Myocyte (in vitro differentiated cells): ENCODE measurements at regions not wholly inside any gene's neighbourhood (a gene's known extent, or its start where the extent isn't known, plus 50 kb on each side); places are given as distances from the start of the nearest gene placed in this dataset.

ENCODE experiments used
- DNase-seq: peaks from one replicate; pipeline ENCODE4 v3.0.0-alpha.2; 2012; ENCODE audit warnings: low read depth

DNA sequence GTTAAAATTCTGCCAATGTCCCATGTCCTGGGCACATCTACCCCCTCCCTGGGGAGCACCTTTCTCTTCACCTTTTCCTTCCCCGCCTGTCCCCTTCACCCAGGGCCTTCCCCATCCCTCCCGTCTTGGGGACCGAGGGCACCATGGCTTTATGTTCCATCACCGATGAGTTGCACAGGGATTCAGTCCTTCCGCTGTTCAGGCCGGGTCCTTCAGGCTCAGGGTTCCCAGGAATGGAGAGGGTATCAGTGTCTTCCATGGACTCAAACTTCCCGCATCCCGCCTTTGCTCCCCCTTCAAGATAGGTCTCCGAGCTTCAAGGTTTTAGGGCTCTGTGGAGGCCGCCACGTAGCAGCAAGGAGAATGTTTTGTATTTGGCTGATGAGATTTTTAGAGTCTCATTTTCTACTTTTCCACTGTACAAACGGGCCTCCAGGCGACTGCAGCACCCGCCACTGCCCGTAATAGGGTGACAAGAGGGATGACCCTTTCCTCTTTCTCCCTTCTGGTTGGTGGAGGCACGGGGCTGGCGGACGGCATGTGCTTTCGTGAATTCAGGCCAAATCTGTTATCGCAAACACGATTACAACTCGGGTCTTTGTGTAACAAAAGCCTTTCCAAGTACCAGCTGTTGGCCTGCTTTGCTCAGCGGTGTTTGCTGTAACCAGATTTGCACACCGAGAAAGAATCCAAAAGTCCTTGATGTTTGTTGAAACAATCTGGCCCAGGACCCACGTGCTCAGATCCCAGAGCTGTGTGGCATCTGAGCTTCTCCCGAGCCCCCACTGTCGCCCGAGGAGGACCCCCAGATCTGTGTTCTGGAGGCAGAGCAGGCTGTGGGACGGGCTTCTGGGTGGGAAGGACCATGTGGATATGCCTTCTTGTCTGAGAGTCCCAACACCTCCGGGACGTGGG, 236.3 kb downstream of the SEC14L1 start:
- DNase-seq = no peak

DNA sequence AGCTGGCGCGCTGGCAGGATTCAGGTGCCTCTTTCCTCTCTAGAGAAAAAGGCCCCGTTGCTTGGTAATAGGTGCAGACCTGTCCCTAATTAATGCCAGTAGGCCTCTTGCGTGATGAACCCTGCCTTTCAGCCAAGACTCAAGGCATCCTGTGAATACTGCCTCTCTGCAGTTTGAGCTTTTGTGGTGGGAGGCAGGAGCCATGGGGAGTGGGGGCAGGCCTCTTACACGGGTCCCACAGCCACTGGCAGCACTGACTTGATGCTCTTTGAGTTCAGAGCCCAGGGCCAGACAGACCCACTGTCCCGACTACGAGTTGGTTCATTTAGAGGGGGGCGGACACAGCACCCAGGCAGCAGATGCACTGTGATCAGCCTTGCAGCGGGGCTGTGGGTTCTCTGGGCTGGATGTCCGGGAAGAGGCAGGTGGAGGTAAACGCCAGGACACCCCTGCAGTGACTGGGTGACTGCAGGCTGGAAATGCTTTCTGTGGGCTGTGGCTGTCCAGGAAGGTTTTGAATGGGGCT, 237.0 kb downstream of the SEC14L1 start:
- DNase-seq = no peak

DNA sequence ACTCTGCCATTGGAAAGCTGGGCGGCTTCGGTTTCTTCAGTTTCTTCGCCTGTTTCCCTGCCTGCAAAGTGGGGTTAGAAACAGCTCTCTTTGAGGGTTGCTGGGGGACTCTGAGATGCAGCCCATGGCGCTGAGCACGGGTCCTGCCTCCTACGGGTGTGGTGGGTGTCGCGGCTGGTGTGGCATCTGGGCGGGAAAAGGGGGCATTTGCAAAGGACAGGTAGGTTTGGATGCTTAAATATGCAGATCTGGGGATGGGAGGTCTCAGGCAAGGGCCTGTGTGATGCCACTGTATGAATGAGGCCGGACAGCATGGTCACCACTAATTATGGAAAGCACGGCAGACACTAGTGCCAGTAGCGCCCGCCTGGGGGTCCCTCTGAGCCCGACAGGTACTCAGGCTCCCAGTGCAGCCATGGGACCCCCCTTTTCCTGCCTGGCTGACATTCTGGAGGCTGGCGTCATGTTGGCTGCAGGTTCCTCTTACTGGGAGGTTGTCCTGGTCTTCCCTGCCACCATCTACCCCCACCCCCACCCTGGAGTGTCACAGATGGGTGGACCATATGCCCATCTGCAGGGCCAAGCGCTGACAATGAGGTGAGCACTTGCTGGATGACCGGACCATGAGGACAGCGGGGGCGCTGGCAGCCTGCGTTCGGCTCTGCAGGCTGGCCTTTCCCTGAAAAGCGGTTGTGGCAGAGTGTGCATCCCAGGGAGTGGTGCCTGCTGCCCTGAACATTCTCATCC, 237.7 kb downstream of the SEC14L1 start:
- DNase-seq = no peak

DNA sequence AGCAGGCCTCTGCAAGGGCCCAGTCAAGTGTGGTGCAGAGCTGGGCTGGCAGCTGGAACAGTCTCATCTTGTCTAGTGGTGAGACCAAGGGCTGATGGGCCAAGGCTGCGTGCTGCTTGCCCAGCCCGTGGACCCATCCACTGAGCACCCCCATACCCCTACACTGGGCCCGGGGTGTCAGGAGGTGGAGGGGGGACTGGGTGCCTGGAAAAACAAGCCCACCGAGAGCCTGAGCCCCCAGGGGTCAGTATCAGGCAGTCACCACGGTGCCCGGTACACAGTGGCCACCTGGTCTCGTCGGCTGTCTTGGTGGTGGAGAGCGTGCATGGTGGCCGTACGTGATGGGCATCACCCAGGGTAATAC, 238.3 kb downstream of the SEC14L1 start:
- DNase-seq = no peak

DNA sequence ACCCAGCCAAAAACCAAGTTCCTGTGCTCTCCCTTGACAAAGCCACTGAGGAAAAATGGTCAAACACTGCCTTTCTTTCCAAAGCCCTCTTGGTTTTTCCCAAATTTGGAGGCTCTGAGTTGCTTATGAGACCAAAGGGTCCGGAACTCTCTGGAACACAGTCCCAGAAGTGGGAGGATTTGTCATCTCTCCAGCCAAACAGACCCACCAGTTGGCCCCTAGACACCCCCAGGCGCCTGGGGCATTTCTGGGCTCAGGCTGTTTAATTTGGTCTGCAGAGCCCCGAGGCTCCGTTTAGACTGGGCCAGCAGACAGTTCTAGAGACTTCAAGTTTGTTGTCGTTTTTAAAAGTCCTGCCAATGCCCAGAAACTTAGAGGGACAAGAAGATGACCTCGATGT, 239.1 kb downstream of the SEC14L1 start:
- no peak for DNase-seq

DNA sequence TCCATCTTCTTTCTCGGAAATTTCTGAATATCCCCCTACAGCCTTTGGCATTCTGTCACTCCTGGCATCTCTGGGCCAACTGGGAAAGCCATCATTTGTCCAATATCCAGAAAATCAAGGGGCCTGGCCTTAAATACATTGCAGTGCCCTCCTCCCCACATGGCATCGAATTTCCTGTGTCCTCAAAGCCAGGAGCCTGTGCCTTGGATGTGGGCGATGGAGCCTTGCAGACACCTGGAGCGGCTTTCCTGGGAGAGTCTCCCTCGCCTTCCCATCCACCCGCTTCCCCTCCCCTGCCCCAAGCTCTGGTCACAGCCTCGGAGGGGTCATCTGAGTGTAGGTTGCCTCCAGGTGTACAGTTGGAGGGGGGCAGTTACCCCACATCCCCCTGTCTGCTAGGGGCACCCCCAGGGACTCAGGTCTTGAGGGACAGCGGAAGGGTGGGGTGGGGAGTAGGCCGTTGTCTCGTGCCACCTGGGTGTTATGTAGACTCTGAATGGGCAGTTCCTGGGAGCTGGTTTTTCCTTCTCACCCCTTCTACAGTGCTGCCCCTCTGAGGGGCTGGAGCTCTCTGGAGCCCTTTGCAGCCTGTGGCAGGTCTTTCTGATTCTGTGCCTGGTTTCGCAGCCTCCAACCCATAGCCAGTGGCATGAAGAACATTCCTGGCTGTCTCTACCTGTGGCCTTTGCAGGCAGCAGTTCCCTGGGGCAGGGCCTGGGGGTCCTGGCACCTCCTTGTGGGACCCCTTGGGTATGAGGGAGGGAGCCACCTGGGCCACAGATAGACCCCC, 239.8 kb downstream of the SEC14L1 start:
- DNase-seq = no peak

DNA sequence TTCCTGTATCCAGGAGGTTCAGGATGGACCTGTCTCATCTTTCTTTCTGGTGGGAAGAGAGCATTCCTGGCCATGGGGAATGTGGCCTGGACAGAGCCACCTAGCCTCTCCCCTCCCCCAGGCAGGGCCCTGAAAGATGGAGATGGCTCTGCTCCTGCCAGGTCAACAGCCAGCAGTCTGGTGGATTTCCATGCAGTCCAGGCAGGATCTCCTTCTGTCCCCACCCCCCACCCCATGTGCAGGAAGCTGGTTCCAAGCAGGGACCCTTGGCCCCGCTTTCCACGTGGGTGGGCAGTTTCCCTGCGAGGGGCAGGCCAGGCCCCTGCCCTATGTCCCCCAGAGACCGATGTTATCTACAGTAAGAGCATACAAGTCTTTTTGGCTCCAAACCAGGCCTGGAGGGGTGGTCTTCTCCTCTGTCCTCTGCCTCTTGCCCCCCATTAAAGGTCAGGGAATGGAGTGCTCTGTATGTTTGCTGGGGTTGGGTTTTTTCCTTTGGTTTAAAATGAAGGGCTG, 240.5 kb downstream of the SEC14L1 start:
- DNase-seq = no peak

GRCh38 chr17:77381731-77382130, 241.0 kb downstream of the SEC14L1 start:
- DNase-seq = no peak

GRCh38 chr17:77382356-77382911, 241.7 kb downstream of the SEC14L1 start:
- DNase-seq = no peak

DNA sequence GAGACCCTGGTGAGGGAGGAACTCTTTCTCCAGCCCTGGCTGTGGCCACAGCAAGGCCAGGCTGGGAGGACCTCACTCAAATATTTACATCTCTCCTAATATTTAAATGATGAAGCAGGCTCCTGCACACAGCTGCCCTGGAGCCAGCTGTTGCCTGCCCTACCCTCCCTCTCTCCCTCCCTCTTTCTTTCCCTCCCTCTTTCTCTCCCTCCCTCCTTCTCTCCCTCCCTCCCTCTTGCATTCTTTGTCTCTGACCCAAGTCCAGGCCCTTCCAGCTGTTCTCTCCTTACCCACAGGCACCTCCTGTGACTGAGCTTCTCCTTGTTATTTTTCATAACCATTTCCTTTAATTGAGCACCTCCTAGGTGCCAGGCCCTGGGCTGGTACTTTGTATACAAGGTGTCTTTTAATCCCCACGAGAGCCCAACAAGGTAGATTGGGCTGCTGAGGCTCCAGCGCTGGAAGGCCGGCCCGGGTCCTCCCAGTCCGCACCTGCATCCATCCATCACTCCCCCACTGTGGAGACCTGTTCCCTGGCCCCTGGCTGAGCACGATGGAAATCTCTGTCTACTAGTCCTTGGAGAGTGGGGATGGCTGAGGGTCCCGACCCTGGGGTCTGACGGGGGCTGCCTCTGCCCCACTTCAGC, 242.3 kb downstream of the SEC14L1 start:
- DNase-seq = peak; percentile 79

- DNase-seq = peak; percentile 60
These were observed 243.1 kb downstream of the SEC14L1 start for GRCh38 chr17:77383613-77384608.

GRCh38 chr17:77385750-77386501, 245.2 kb downstream of the SEC14L1 start:
- no peak for DNase-seq

DNA sequence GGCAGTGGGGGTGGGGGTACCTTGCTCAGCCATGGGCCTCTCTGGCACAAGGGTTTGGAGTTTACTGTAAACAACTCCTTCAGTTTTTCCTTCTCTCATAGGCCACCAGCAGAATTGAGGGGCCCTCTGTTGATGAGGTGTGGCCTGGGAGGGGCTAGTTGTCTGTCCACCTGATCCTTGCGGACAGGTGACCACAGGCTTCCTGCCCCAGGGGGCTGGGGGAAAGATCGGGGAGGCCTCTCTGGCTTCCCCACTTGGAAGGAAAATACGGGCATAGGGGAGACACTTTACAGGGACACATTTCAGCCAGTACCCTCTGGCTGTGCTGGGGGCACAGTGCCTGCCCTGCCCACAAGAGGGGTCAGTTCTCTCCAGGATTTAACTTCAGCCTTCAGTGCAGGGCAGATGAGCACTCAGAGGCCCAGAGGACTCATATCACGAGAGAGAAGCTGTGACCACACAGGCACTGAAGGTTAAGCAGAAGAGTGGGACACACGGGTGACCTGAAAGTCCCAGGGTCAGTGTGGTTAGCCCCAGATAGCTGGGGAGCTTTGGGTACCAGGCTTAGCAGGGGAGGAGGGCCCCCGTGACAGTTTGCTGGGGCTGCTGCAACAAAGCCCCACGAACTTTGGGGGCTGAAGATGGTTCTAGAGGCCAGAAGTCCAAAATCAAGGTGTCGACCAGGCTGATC, 245.9 kb downstream of the SEC14L1 start:
- no peak for DNase-seq

GRCh38 chr17:77387891-77388290, 247.1 kb downstream of the SEC14L1 start:
- no peak for DNase-seq

GRCh38 chr17:77388384-77389306, 247.9 kb downstream of the SEC14L1 start:
- DNase-seq = no peak

GRCh38 chr17:77390870-77391269, 250.1 kb downstream of the SEC14L1 start:
- no peak for DNase-seq
